Stimulated activated CD4-positive, alpha-beta T cell treated with anti-CD3 and anti-CD28 coated beads, Interleukin-2, amount 100 ng/mL, for 24 hours (primary cell): ENCODE measurements at regions not wholly inside any gene's neighbourhood (a gene's known extent, or its start where the extent isn't known, plus 50 kb on each side); places are given as distances from the start of the nearest gene placed in this dataset.

Experiments used
- DNase-seq, 2 donors: peaks; one replicate each; pipeline ENCODE4 v3.0.0-alpha.2; 2020

GRCh38 chr10:104505521-104506042 lies 135.5 kb upstream of the SORCS3 start:
- no peak for DNase-seq

- no peak for DNase-seq
Observed at GRCh38 chr10:104509981-104510380, 131.1 kb upstream of the SORCS3 start.

GRCh38 chr10:104510644-104511043 lies 130.4 kb upstream of the SORCS3 start:
- DNase-seq: no peak

- DNase-seq: no peak
Observed at GRCh38 chr10:104512800-104513199, 128.3 kb upstream of the SORCS3 start.

GRCh38 chr10:104515678-104516199 lies 125.4 kb upstream of the SORCS3 start:
- no peak for DNase-seq

GRCh38 chr10:104516986-104517385 lies 124.1 kb upstream of the SORCS3 start:
- DNase-seq: no peak

- no peak for DNase-seq
Observed at GRCh38 chr10:104517946-104518345, 123.1 kb upstream of the SORCS3 start.

- no peak for DNase-seq
Observed at GRCh38 chr10:104518891-104519290, 122.2 kb upstream of the SORCS3 start.

- DNase-seq: no peak
Observed at GRCh38 chr10:104520653-104521052, 120.4 kb upstream of the SORCS3 start.

- no peak for DNase-seq
Observed at GRCh38 chr10:104521901-104522694, 119.0 kb upstream of the SORCS3 start.

GRCh38 chr10:104526188-104526587 lies 114.9 kb upstream of the SORCS3 start:
- no peak for DNase-seq

GRCh38 chr10:104527013-104527412 lies 114.1 kb upstream of the SORCS3 start:
- DNase-seq: no peak

GRCh38 chr10:104540181-104540580 lies 100.9 kb upstream of the SORCS3 start:
- DNase-seq: no peak

GRCh38 chr10:104541820-104542219 lies 99.3 kb upstream of the SORCS3 start:
- DNase-seq: no peak

- DNase-seq: no peak
Observed at GRCh38 chr10:104546336-104546735, 94.8 kb upstream of the SORCS3 start.

GRCh38 chr10:104546756-104547155 lies 94.3 kb upstream of the SORCS3 start:
- no peak for DNase-seq

- no peak for DNase-seq
Observed at GRCh38 chr10:104548090-104548489, 93.0 kb upstream of the SORCS3 start.

GRCh38 chr10:104556831-104557230 lies 84.3 kb upstream of the SORCS3 start:
- no peak for DNase-seq

GRCh38 chr10:104557966-104558365 lies 83.1 kb upstream of the SORCS3 start:
- no peak for DNase-seq

GRCh38 chr10:104559935-104560334 lies 81.2 kb upstream of the SORCS3 start:
- DNase-seq: no peak

- no peak for DNase-seq
Observed at GRCh38 chr10:104563051-104563450, 78.0 kb upstream of the SORCS3 start.

GRCh38 chr10:104563548-104563947 lies 77.5 kb upstream of the SORCS3 start:
- no peak for DNase-seq

- no peak for DNase-seq
Observed at GRCh38 chr10:104574427-104574826, 66.7 kb upstream of the SORCS3 start.

GRCh38 chr10:104574838-104575237 lies 66.3 kb upstream of the SORCS3 start:
- DNase-seq: no peak

- no peak for DNase-seq
Observed at GRCh38 chr10:104576611-104577010, 64.5 kb upstream of the SORCS3 start.
